Uterus (tissue), 3 donors: ENCODE measurements at regions not wholly inside any gene's neighbourhood (a gene's known extent, or its start where the extent isn't known, plus 50 kb on each side); places are given as distances from the start of the nearest gene placed in this dataset.

ENCODE experiments used
- DNase-seq, 2 donors: peaks; one replicate each; pipeline ENCODE4 v3.0.0-alpha.2; 2019 to 2020
- H3K27ac ChIP-seq, 2 donors: fragments of 200-600 bp; sonication (generic); 1 replicate in 1 of 2; 2 replicates in 1 of 2; pipeline ENCODE4 v1.5.1; 2016 to 2018
- H3K27me3 ChIP-seq, 2 donors: fragments of 200-600 bp; sonication (generic); one replicate each; pipeline ENCODE4 v1.5.1; 2018 to 2019; ENCODE audit warnings: control low read depth in 1 of 2
- H3K36me3 ChIP-seq, 2 donors: fragments of 200-600 bp; sonication (generic); one replicate each; pipeline ENCODE4 v1.5.1; 2019; ENCODE audit warnings: control low read depth in 1 of 2
- H3K4me1 ChIP-seq, 2 donors: fragments of 200-600 bp; sonication (generic); one replicate each; pipeline ENCODE4 v1.5.1; 2018 to 2019; ENCODE audit warnings: control low read depth in 1 of 2
- H3K4me3 ChIP-seq, 2 donors: fragments of 200-600 bp; sonication (generic); 1 replicate in 1 of 2; 2 replicates in 1 of 2; pipeline ENCODE4 v1.5.1; 2018 to 2019; ENCODE audit warnings: mild to moderate bottlenecking in 1 of 2
- H3K9me3 ChIP-seq, 2 donors: fragments of 200-600 bp; sonication (generic); one replicate each; pipeline ENCODE4 v1.5.1; 2019; ENCODE audit warnings: control low read depth in 1 of 2
- POLR2A ChIP-seq, 2 donors: fragments of 450-650 bp; IDR thresholded peaks; one replicate each; pipeline ENCODE4 v1.6.1; 2016; ENCODE audit warnings: antibody characterized with exemption in 2 of 2, mild to moderate bottlenecking in 1 of 2, moderate library complexity in 1 of 2
- intact Hi-C: fragments of 100-400 bp; cut with DNase I; formaldehyde crosslinking; loops from one replicate; pipeline ENCODE4 v1.15.1; 2023; ENCODE audit warnings: low total_unique reads
- TF ChIP-seq, protein P1 (sequence below), 4 experiments: fragments of 200-600 bp in 2 of 4; fragments of 450-650 bp in 2 of 4; sonication (generic) in 2 of 4; IDR thresholded peaks; one replicate each; pipeline ENCODE4 v1.5.1; 2016 to 2019; ENCODE audit warnings: antibody characterized with exemption in 4 of 4, mild to moderate bottlenecking in 2 of 4, moderate library complexity in 1 of 4
- donor health status: DM: yes; HTN: yes; CAD: no.

GRCh38 chr5:168059131-168059530 lies 232.3 kb upstream of the WWC1 start:
- intact Hi-C loops = no loop called here
- H3K4me1 ChIP-seq = no peaks in the 10 kb centered on the region
- DNase-seq = no peak
- H3K27me3 ChIP-seq = no peaks in the 10 kb centered on the region
- no peaks in the 10 kb centered on the region for H3K9me3 ChIP-seq
- H3K27ac ChIP-seq = no peak overlapping the region
- no peak overlapping the region for H3K4me3 ChIP-seq
- no peak for TF ChIP-seq POLR2A (IDR thresholded peaks at IDR 0.05)
- TF ChIP-seq, protein P1, sequence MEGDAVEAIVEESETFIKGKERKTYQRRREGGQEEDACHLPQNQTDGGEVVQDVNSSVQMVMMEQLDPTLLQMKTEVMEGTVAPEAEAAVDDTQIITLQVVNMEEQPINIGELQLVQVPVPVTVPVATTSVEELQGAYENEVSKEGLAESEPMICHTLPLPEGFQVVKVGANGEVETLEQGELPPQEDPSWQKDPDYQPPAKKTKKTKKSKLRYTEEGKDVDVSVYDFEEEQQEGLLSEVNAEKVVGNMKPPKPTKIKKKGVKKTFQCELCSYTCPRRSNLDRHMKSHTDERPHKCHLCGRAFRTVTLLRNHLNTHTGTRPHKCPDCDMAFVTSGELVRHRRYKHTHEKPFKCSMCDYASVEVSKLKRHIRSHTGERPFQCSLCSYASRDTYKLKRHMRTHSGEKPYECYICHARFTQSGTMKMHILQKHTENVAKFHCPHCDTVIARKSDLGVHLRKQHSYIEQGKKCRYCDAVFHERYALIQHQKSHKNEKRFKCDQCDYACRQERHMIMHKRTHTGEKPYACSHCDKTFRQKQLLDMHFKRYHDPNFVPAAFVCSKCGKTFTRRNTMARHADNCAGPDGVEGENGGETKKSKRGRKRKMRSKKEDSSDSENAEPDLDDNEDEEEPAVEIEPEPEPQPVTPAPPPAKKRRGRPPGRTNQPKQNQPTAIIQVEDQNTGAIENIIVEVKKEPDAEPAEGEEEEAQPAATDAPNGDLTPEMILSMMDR (IDR thresholded peaks at IDR 0.05) = no peak
- H3K36me3 ChIP-seq = no peaks in the 10 kb centered on the region

- intact Hi-C loops = no loop called here
- TF ChIP-seq POLR2A (IDR thresholded peaks at IDR 0.05) = no peak
- TF ChIP-seq, protein P1 (IDR thresholded peaks at IDR 0.05) = no peak
- no peak overlapping the region for H3K4me3 ChIP-seq
- no peak for DNase-seq
- H3K36me3 ChIP-seq = no peaks in the 10 kb centered on the region
- H3K4me1 ChIP-seq = no peaks in the 10 kb centered on the region
- no peaks in the 10 kb centered on the region for H3K9me3 ChIP-seq
- no peaks in the 10 kb centered on the region for H3K27me3 ChIP-seq
- no peak overlapping the region for H3K27ac ChIP-seq
These were observed 229.2 kb upstream of the WWC1 start for GRCh38 chr5:168062239-168062638.

GRCh38 chr5:168064457-168064856 lies 227.0 kb upstream of the WWC1 start:
- Histone ChIP-seq H3K36me3 (no peaks in the 10 kb centered on the region), H3K27ac (no peak overlapping the region), H3K9me3 (no peaks in the 10 kb centered on the region), H3K4me1 (no peaks in the 10 kb centered on the region), H3K4me3 (no peak overlapping the region), H3K27me3 (no peaks in the 10 kb centered on the region)
- TF ChIP-seq POLR2A (IDR thresholded peaks at IDR 0.05) = no peak
- TF ChIP-seq, protein P1 (IDR thresholded peaks at IDR 0.05) = no peak
- intact Hi-C loops = no loop called here
- DNase-seq = no peak

GRCh38 chr5:168064933-168065622 lies 226.4 kb upstream of the WWC1 start:
- H3K27me3 ChIP-seq = no peaks in the 10 kb centered on the region
- H3K9me3 ChIP-seq = no peaks in the 10 kb centered on the region
- no peak for TF ChIP-seq POLR2A (IDR thresholded peaks at IDR 0.05)
- TF ChIP-seq, protein P1 (IDR thresholded peaks at IDR 0.05) = no peak
- H3K4me3 ChIP-seq = no peak overlapping the region
- H3K27ac ChIP-seq = no peak overlapping the region
- no peaks in the 10 kb centered on the region for H3K4me1 ChIP-seq
- no peak for DNase-seq
- H3K36me3 ChIP-seq = no peaks in the 10 kb centered on the region
- intact Hi-C loops = no loop called here

DNA sequence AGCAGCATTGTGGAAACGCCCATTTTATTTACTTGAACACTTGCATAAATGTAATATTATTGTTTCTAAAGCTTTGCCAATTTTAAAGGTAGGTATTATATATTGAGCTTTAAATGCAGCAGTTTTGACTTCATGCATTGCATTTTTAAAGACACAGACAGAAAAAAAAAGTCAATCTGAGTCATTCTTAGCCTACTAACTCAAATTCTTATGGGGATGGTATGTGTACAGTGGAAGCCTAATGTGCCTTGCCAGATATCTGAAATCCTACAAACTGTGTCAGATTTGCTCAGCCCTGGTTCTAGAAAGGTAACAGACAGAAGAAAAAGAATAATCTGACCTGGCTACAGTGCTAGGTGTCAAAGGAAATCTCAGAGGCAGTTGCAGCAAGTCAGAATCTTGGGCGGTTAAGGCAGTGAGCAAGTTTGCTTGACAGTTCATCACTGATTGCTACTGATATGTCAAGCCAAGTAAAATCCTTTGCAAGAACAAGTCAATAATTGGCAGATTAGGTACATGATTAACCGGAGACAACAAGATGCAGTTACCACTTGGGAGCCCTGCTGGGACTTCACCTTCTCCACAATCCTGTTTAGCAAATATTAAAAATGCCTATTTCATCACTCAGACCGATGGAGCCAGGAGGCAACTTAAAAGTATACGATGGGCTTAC lies 224.8 kb upstream of the WWC1 start:
- TF ChIP-seq, protein P1 (IDR thresholded peaks at IDR 0.05) = no peak
- TF ChIP-seq POLR2A (IDR thresholded peaks at IDR 0.05) = no peak
- Histone ChIP-seq H3K27ac (no peak overlapping the region), H3K27me3 (no peaks in the 10 kb centered on the region), H3K36me3 (no peaks in the 10 kb centered on the region), H3K4me1 (no peaks in the 10 kb centered on the region), H3K4me3 (no peak overlapping the region), H3K9me3 (no peaks in the 10 kb centered on the region)
- intact Hi-C loops = no loop called here
- no peak for DNase-seq
